Endodermal cell (in vitro differentiated cells): ENCODE measurements at regions not wholly inside any gene's neighbourhood (a gene's known extent, or its start where the extent isn't known, plus 50 kb on each side); places are given as distances from the start of the nearest gene placed in this dataset.

ENCODE experiments used
- DNase-seq: peaks from one replicate; pipeline ENCODE4 v3.0.0-alpha.2; 2017
- H3K27ac ChIP-seq: 2 replicates; pipeline ENCODE4 v1.5.1; 2013; ENCODE audit warnings: mild to moderate bottlenecking, low read depth, low read length, moderate library complexity
- H3K27me3 ChIP-seq: 2 replicates; pipeline ENCODE4 v1.6.1; 2013; ENCODE audit warnings: mild to moderate bottlenecking, low read length, moderate library complexity; ENCODE audit not compliant: insufficient read depth, control insufficient read depth, poor library complexity, severe bottlenecking
- H3K36me3 ChIP-seq: 2 replicates; pipeline ENCODE4 v1.7.0; 2013; ENCODE audit warnings: mild to moderate bottlenecking, low read length, moderate library complexity; ENCODE audit not compliant: control insufficient read depth, insufficient read depth
- H3K4me1 ChIP-seq: one replicate; pipeline ENCODE4 v1.7.0; 2013; ENCODE audit warnings: low read length; ENCODE audit not compliant: control insufficient read depth, insufficient read depth
- H3K4me3 ChIP-seq: 2 replicates; pipeline ENCODE4 v1.5.1; 2013; ENCODE audit warnings: mild to moderate bottlenecking, low read length, moderate library complexity
- H3K9ac ChIP-seq: 2 replicates; pipeline ENCODE4 v1.6.1; 2013; ENCODE audit warnings: mild to moderate bottlenecking, low read length, moderate library complexity; ENCODE audit not compliant: poor library complexity, severe bottlenecking; ENCODE audit errors: extremely low read depth
- H3K9me3 ChIP-seq: 2 replicates; pipeline ENCODE4 v1.6.1; 2013; ENCODE audit warnings: mild to moderate bottlenecking, low read length, moderate library complexity; ENCODE audit not compliant: control insufficient read depth
- H3K27ac Mint-ChIP-seq: 2 replicates; pipeline ENCODE4 v1.8.0; 2020; ENCODE audit warnings: mixed read lengths
- H3K27me3 Mint-ChIP-seq: 2 replicates; pipeline ENCODE4 v1.8.0; 2021; ENCODE audit warnings: mild to moderate bottlenecking, mixed read lengths; ENCODE audit not compliant: insufficient read depth
- H3K36me3 Mint-ChIP-seq: 2 replicates; pipeline ENCODE4 v1.8.0; 2020; ENCODE audit warnings: low read depth, mixed read lengths
- H3K4me1 Mint-ChIP-seq: 2 replicates; pipeline ENCODE4 v1.8.0; 2020; ENCODE audit warnings: mixed read lengths
- H3K4me3 Mint-ChIP-seq: 2 replicates; pipeline ENCODE4 v1.8.0; 2020; ENCODE audit warnings: mild to moderate bottlenecking, moderate library complexity, mixed read lengths
- H3K9me3 Mint-ChIP-seq: 2 replicates; pipeline ENCODE4 v1.8.0; 2020; ENCODE audit warnings: mild to moderate bottlenecking, mixed read lengths
- WGBS, 2 experiments: methylation state at CpG; one replicate each; pipeline versions ENCODE4 v1.1.5 to v1.1.7; 2013; ENCODE audit warnings: missing lambda C conversion rate in 2 of 2, mixed read lengths in 1 of 2; ENCODE audit not compliant: insufficient coverage in 1 of 2, insufficient read length in 1 of 2; 5-methylcytosine and 5-hydroxymethylcytosine counted together
- TF ChIP-seq, protein P1 (sequence below): fragments of 200-600 bp; sonication (generic); conservative IDR thresholded peaks from 2 replicates; pipeline ENCODE4 v1.5.0; 2021; ENCODE audit warnings: antibody characterized with exemption, mild to moderate bottlenecking

DNA sequence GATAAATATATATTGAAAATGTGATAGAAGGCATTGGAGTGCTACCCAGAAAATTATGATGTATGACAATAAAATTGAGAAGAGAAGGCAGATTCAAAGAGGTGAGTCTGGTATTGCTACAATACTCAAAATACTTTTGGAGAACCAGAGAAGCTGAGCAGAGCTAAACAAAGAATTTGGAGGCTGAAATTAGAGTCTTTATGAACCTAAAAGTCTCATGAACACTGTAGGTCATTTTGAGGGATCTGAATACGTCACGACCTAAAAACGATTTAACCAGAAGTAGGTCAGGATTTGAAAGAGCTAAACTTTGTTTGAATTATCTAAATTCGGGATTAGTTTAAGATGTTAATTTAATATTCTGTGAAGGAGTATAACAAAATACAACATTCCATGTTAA is 182.4 kb upstream of the CDH9 start:
- H3K27ac Mint-ChIP-seq = no peak overlapping the region
- no peaks in the 10 kb centered on the region for H3K36me3 Mint-ChIP-seq
- Histone ChIP-seq H3K9me3 (no peaks in the 10 kb centered on the region), H3K4me3 (no peak overlapping the region), H3K9ac (no peak overlapping the region), H3K27ac (no peak overlapping the region), H3K27me3 (no peaks in the 10 kb centered on the region), H3K36me3 (no peaks in the 10 kb centered on the region), H3K4me1 (no peaks in the 10 kb centered on the region)
- no peak overlapping the region for H3K4me3 Mint-ChIP-seq
- no peaks in the 10 kb centered on the region for H3K27me3 Mint-ChIP-seq
- no peak for DNase-seq
- WGBS, 2 experiments = 89 to 100% methylated on average over 2 to 4 of the region's 4 CpGs
- no peaks in the 10 kb centered on the region for H3K9me3 Mint-ChIP-seq
- TF ChIP-seq, protein P1, sequence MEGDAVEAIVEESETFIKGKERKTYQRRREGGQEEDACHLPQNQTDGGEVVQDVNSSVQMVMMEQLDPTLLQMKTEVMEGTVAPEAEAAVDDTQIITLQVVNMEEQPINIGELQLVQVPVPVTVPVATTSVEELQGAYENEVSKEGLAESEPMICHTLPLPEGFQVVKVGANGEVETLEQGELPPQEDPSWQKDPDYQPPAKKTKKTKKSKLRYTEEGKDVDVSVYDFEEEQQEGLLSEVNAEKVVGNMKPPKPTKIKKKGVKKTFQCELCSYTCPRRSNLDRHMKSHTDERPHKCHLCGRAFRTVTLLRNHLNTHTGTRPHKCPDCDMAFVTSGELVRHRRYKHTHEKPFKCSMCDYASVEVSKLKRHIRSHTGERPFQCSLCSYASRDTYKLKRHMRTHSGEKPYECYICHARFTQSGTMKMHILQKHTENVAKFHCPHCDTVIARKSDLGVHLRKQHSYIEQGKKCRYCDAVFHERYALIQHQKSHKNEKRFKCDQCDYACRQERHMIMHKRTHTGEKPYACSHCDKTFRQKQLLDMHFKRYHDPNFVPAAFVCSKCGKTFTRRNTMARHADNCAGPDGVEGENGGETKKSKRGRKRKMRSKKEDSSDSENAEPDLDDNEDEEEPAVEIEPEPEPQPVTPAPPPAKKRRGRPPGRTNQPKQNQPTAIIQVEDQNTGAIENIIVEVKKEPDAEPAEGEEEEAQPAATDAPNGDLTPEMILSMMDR = no peak
- H3K4me1 Mint-ChIP-seq = no peaks in the 10 kb centered on the region

DNA sequence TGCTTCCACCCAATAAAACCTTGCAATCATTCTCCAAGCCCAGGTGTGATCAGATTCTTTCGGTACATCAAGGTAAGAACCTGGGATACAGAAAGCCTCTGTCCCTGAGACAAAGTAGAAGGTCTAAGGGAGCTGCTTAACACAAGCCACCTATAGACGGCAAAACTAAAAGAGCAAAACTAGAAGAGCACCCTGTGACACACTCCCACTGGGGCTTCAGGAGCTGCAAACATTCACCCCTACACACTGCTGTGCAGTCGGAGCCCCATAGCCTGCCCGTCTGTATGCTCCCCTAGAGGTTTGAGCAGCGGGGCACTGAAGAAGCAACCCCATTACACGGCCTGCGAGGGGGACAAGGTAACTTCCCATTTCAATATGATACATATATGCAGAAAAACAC is 179.6 kb upstream of the CDH9 start:
- DNase-seq = no peak
- H3K27me3 ChIP-seq = no peaks in the 10 kb centered on the region
- no peak overlapping the region for H3K27ac Mint-ChIP-seq
- H3K9me3 ChIP-seq = no peaks in the 10 kb centered on the region
- no peaks in the 10 kb centered on the region for H3K36me3 Mint-ChIP-seq
- TF ChIP-seq, protein P1 = no peak
- H3K4me3 ChIP-seq = no peak overlapping the region
- H3K36me3 ChIP-seq = no peaks in the 10 kb centered on the region
- H3K4me1 ChIP-seq = no peaks in the 10 kb centered on the region
- H3K9me3 Mint-ChIP-seq = no peaks in the 10 kb centered on the region
- WGBS, 2 experiments = 87 to 96% methylated on average over 3 to 7 of the region's 7 CpGs
- no peak overlapping the region for H3K27ac ChIP-seq
- no peaks in the 10 kb centered on the region for H3K27me3 Mint-ChIP-seq
- no peaks in the 10 kb centered on the region for H3K4me1 Mint-ChIP-seq
- H3K9ac ChIP-seq = no peak overlapping the region
- no peak overlapping the region for H3K4me3 Mint-ChIP-seq

DNA sequence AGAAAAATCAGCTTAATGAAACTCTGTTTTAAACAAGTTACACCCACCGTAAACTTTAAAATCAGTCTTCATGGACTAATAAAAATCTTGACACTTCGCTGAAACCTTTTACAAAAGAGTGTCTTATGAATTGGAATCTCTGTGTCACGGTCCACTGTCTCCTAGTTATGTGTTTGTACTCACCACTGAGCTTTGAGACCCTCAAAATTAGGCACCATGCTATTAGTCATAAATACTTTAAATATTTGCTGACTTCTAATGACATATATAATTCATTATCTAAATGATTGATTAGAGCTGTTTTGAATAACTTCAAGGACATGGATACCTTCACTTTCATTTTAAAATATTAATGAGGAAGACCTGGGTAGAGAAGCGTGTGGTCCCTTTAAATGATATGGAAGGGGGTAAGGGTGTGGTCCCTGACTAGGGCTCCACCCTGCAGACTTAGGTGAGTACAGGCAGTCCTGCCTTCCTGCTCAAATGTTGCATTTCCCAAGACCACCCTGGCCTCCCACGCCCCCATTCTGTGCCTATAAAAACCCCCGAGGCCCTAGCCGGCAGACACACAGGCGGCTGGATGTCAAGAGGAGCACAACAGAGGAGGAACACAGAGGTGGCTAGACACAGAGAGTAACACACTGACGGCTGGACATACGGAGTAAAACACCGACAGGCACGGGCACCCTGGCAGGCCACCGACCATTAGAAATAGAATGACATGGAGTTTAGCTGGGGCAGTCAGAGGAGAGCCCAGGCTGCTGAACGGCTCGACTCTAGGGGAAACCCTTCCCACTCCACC is 179.0 kb upstream of the CDH9 start:
- TF ChIP-seq, protein P1 = no peak
- Histone ChIP-seq H3K4me3 (no peak overlapping the region), H3K27ac (no peak overlapping the region), H3K9ac (no peak overlapping the region), H3K9me3 (no peaks in the 10 kb centered on the region), H3K36me3 (no peaks in the 10 kb centered on the region), H3K4me1 (no peaks in the 10 kb centered on the region), H3K27me3 (no peaks in the 10 kb centered on the region)
- no peaks in the 10 kb centered on the region for H3K27me3 Mint-ChIP-seq
- H3K27ac Mint-ChIP-seq = no peak overlapping the region
- H3K4me3 Mint-ChIP-seq = no peak overlapping the region
- no peaks in the 10 kb centered on the region for H3K9me3 Mint-ChIP-seq
- H3K4me1 Mint-ChIP-seq = no peaks in the 10 kb centered on the region
- no peaks in the 10 kb centered on the region for H3K36me3 Mint-ChIP-seq
- no peak for DNase-seq
- WGBS, 2 experiments = 91 to 96% methylated on average over 8 to 15 of the region's 15 CpGs
